ENCODE measurements at regions not wholly inside any gene's neighbourhood (a gene's known extent, or its start where the extent isn't known, plus 50 kb on each side); places are given as distances from the start of the nearest gene placed in this dataset.

DNA sequence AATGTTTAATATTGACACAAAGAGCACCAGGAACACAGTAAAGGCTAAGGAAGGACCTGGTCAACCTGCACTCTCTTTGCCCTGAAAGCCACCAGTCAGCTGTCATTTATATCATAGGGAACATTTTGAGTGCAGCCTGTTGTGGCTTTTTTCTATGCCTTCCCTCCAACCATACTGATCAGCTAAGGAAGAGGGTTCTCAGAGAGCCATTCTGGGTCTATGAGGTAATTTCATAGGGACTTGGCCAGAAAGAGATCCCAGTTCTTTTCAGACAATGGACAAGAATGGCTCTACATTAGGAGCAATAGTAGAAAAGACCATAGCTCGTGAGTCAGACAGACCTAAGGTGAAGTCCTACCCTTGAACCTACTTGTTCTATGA lies 132.8 kb downstream of the CCDC34 start:
- H3K27ac ChIP-seq (ENCODE audit: low read depth in 1 of 2, low read length in 2 of 2) = no peak overlapping the region
- TF ChIP-seq, protein P1, sequence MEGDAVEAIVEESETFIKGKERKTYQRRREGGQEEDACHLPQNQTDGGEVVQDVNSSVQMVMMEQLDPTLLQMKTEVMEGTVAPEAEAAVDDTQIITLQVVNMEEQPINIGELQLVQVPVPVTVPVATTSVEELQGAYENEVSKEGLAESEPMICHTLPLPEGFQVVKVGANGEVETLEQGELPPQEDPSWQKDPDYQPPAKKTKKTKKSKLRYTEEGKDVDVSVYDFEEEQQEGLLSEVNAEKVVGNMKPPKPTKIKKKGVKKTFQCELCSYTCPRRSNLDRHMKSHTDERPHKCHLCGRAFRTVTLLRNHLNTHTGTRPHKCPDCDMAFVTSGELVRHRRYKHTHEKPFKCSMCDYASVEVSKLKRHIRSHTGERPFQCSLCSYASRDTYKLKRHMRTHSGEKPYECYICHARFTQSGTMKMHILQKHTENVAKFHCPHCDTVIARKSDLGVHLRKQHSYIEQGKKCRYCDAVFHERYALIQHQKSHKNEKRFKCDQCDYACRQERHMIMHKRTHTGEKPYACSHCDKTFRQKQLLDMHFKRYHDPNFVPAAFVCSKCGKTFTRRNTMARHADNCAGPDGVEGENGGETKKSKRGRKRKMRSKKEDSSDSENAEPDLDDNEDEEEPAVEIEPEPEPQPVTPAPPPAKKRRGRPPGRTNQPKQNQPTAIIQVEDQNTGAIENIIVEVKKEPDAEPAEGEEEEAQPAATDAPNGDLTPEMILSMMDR (IDR thresholded peaks at IDR 0.05) = no peak
- H3K27me3 ChIP-seq (ENCODE audit: control insufficient read depth in 1 of 2, insufficient read depth in 2 of 2, low read length in 2 of 2) = no peaks in the 10 kb centered on the region
- H3K4me1 ChIP-seq (ENCODE audit: insufficient read depth, low read length) = no peaks in the 10 kb centered on the region
- no peaks in the 10 kb centered on the region for H3K9me3 ChIP-seq (ENCODE audit: control insufficient read depth in 1 of 2, insufficient read depth in 1 of 2, low read length in 2 of 2)
- intact Hi-C loops (cut with DNase I, micrococcal nuclease) = no loop called here
- no peak overlapping the region for H3K4me3 Mint-ChIP-seq
- DNase-seq (no peak), ATAC-seq (ENCODE audit: poor library complexity) (no peak)
- no peaks in the 10 kb centered on the region for H3K36me3 Mint-ChIP-seq (ENCODE audit: low read depth)
- no peak overlapping the region for H3K27ac Mint-ChIP-seq
- no peaks in the 10 kb centered on the region for H3K4me1 Mint-ChIP-seq (ENCODE audit: low read depth)
- POLR2A ChIA-PET = no interaction called here
- H3K9me3 Mint-ChIP-seq = peaks cover 3% of the 10 kb centered on the region
- H3K4me3 ChIP-seq (ENCODE audit: low read length) = no peak overlapping the region
- CTCF ChIA-PET = no interaction called here
- H3K36me3 ChIP-seq (ENCODE audit: insufficient read depth, low read length) = no peaks in the 10 kb centered on the region
- H3K27me3 Mint-ChIP-seq = peaks cover 14% of the 10 kb centered on the region

DNA sequence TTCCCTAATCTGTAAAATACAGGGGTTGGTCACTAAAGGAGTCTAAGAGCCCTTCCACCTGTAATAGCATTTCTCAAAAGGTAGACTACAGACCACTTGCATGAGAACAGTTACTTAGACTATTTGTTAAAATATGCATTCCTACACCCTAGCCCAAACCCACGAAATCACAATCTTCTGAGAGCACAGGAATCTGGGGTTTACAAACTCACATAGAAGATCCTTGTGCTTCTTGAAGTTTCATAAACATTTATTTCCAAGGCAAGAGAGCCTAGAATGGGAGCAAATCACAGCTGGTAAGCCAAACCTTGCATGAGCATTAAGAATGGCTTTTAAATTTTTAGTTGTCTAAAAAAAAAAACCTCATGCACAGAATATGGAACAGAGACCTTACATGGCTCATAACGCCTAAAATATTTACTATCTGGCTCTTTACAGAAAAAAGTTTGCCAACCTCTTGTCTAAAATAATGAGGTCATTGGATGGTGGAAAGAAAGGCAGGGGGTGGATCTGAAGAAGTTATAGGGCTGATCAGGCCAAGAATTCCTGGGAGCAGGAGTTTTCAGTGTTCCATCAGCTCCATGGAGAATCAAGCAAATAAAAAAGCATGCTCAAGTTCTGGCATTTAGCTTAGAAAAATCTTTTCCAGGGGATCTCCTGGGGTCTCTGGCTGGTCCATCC lies 133.4 kb downstream of the CCDC34 start:
- no peak overlapping the region for H3K27ac ChIP-seq (ENCODE audit: low read depth in 1 of 2, low read length in 2 of 2)
- Mint-ChIP-seq H3K4me1 (ENCODE audit: low read depth) (no peaks in the 10 kb centered on the region), H3K9me3 (peaks cover 3% of the 10 kb centered on the region), H3K36me3 (ENCODE audit: low read depth) (no peaks in the 10 kb centered on the region), H3K27me3 (peaks cover 14% of the 10 kb centered on the region), H3K27ac (no peak overlapping the region), H3K4me3 (no peak overlapping the region)
- H3K9me3 ChIP-seq (ENCODE audit: control insufficient read depth in 1 of 2, insufficient read depth in 1 of 2, low read length in 2 of 2) = no peaks in the 10 kb centered on the region
- no peaks in the 10 kb centered on the region for H3K27me3 ChIP-seq (ENCODE audit: control insufficient read depth in 1 of 2, insufficient read depth in 2 of 2, low read length in 2 of 2)
- DNase-seq = no peak
- POLR2A ChIA-PET = no interaction called here
- H3K36me3 ChIP-seq (ENCODE audit: insufficient read depth, low read length) = no peaks in the 10 kb centered on the region
- no peaks in the 10 kb centered on the region for H3K4me1 ChIP-seq (ENCODE audit: insufficient read depth, low read length)
- no peak overlapping the region for H3K4me3 ChIP-seq (ENCODE audit: low read length)
- CTCF ChIA-PET = no interaction called here
- TF ChIP-seq, protein P1 (IDR thresholded peaks at IDR 0.05) = no peak
- intact Hi-C loops (cut with DNase I, micrococcal nuclease) = no loop called here
- no peak for ATAC-seq (ENCODE audit: poor library complexity)

DNA sequence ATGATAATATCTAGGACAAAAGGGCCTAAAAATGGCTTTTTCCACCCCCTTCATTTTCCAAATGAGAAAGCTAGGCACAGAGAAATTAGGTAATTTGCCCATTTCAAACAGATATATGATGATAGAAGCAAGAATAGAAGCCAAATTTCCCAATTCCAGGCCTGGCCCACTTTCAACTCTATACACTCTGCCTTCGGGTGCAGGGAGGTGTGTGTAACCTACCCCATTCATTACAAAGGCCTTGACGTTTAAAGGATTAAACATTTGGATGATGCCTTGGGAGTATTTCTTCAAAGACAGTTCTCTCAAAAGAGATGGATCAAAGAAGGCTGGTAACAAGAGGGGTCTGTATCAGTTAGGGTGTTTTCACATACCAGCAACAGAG lies 134.1 kb downstream of the CCDC34 start:
- intact Hi-C loops (cut with DNase I, micrococcal nuclease) = no loop called here
- ATAC-seq (ENCODE audit: poor library complexity) (no peak), DNase-seq (no peak)
- Histone ChIP-seq H3K27ac (ENCODE audit: low read depth in 1 of 2, low read length in 2 of 2) (no peak overlapping the region), H3K36me3 (ENCODE audit: insufficient read depth, low read length) (no peaks in the 10 kb centered on the region), H3K9me3 (ENCODE audit: control insufficient read depth in 1 of 2, insufficient read depth in 1 of 2, low read length in 2 of 2) (no peaks in the 10 kb centered on the region), H3K27me3 (ENCODE audit: control insufficient read depth in 1 of 2, insufficient read depth in 2 of 2, low read length in 2 of 2) (no peaks in the 10 kb centered on the region), H3K4me1 (ENCODE audit: insufficient read depth, low read length) (no peaks in the 10 kb centered on the region), H3K4me3 (ENCODE audit: low read length) (no peak overlapping the region)
- TF ChIP-seq, protein P1 (IDR thresholded peaks at IDR 0.05) = no peak
- Mint-ChIP-seq H3K27ac (no peak overlapping the region), H3K36me3 (ENCODE audit: low read depth) (no peaks in the 10 kb centered on the region), H3K9me3 (peaks cover 3% of the 10 kb centered on the region), H3K4me3 (no peak overlapping the region), H3K4me1 (ENCODE audit: low read depth) (no peaks in the 10 kb centered on the region), H3K27me3 (peaks cover 14% of the 10 kb centered on the region)
- ChIA-PET CTCF (no interaction called here), POLR2A (no interaction called here)
